Stimulated activated CD8-positive, alpha-beta memory T cell treated with anti-CD3 and anti-CD28 coated beads, Interleukin-2, amount 100 ng/mL, for 1 hour (primary cell): ENCODE measurements at regions not wholly inside any gene's neighbourhood (a gene's known extent, or its start where the extent isn't known, plus 50 kb on each side); places are given as distances from the start of the nearest gene placed in this dataset.

Source experiments
- DNase-seq, 2 donors: peaks; one replicate each; pipeline ENCODE4 v3.0.0-alpha.2; 2020; ENCODE audit warnings: low read depth in 2 of 2

GRCh38 chr15:95598251-95598855, 732.1 kb upstream of the NR2F2 start:
- no peak for DNase-seq

DNA sequence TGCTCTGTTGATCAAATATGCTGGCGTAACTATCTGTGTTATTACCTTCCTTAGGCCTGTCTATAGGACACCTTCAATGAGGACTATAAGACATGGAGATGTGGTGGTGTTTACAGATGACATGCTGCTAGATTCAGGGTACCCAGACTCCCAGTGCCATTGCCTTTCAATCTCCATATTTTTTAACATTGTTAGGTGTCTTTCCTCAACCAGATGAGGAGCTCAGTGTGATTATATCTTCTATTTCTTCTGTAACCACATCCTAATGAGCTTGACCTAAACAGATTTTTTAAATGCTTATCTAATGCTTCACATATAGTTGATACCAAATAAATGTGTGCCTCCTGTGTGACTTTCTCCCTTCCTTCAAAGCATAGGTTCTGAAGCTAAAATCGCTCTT, 730.1 kb upstream of the NR2F2 start:
- no peak for DNase-seq

DNA sequence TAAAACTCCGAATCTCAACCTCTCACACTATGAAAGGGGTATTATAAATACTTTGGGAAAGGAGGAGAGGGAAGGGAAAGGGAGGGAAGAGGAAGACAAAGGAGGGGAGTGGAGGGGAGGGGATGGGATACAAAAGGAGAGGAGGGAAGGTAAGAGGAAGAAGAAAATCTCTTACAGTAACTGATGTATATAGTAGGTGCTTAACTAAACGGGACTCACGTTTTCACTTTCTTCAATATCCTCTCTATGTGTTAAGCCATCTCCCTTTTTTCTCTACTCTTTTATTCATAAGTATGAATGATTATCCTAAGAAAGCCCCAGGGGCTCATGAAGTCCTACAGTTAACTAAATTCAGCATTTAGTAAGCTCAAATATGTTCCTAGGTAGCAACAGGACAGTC, 729.6 kb upstream of the NR2F2 start:
- DNase-seq: no peak

- DNase-seq: no peak
Measured at GRCh38 chr15:95601525-95601924, 729.0 kb upstream of the NR2F2 start.

- no peak for DNase-seq
Measured at GRCh38 chr15:95603802-95604201, 726.7 kb upstream of the NR2F2 start.

DNA sequence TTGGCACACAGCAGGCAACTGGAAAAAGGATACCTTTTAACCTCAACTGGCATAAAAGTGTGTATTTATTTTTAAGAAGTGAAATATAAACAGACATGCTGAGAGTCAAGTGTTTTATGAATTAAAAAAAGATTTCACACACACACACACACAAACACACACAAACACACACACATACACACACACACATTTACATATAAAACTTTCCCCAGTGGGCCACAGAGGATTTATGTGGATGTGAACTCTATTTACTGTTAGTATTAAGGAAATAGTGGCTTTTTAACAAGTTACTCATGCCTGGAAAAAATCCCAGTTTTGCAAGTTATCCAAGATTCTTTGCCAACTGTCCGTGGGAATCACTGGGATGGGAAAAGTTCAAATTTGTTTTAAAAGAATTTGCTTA, 725.9 kb upstream of the NR2F2 start:
- DNase-seq: no peak

DNA sequence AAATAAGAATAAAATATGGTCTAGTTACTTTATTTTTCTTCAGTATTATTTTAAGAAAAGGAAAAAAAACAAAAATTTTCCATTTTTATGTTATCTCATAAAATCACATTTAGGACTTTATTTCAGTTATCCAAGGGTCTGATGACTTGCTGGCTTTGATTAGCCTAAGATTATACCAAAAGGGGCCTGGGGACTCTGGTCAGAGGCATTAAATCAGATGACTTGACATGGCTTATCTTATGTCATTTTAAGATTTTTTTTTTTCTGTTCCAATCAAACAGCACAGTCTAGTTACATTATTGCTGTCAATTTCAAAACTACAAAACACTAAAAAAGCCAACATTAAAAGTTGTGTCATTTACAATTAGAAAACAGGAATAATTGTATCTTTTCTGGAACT, 725.4 kb upstream of the NR2F2 start:
- DNase-seq: no peak

- DNase-seq: no peak
Measured at GRCh38 chr15:95606551-95606950, 723.9 kb upstream of the NR2F2 start.

DNA sequence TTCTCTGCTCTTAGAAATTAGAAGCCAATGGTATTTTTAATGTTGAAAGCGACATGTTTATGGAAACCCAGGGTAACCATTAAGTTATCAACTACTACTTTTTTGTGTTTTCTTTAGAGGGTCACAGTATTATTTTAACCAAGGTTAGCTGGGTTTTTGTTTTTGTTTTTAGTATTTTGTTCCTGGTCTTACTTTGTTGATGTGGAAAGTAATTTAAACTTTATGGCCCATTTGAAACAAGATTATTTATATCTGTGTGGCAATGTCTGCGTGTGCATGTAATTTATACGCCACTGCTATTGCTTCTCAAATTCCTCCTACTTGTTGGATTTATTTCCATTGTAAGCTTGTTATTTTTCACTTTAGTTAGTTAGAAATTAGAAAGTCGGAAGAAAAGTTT, 722.1 kb upstream of the NR2F2 start:
- DNase-seq: no peak

DNA sequence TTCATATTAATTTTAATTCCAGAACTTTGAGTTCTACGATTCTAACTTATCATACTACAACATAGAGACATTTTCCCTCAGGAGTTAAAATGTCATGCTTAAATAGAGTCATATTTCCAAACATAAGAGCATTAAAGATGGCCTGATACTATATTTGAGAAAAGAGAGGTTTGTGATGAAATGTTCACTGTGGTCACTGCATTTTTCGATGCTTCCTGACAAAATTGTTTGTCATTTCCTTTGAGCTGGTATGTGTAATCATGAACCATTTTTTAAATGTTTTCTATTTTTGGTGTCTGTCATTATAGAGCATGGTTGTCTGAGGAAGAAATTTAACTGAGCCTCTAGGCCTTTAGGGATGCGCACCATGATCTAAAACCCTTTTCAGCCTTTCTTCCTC, 721.4 kb upstream of the NR2F2 start:
- no peak for DNase-seq

- no peak for DNase-seq
Measured at GRCh38 chr15:95610945-95611344, 719.6 kb upstream of the NR2F2 start.

- no peak for DNase-seq
Measured at GRCh38 chr15:95615436-95615835, 715.1 kb upstream of the NR2F2 start.

DNA sequence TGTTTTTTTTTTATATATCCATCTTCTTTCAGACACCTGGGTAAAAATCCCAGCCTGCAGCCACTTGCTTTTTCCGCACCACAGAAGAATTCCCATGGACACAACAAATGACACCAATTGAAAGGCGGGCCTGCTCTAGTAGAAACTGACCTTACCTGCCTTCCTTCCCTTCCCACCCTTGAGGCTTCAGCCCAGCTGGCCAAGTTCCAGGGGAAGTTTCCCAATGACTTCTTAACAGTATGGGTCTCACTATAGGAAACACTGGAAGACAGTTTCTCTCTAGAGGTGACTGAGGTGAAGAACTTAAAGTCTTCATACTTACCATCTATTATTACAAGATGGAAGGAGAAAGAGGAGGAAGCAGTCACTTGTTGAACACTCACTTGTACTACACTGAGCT, 714.2 kb upstream of the NR2F2 start:
- no peak for DNase-seq

GRCh38 chr15:95620934-95621579, 709.4 kb upstream of the NR2F2 start:
- no peak for DNase-seq

DNA sequence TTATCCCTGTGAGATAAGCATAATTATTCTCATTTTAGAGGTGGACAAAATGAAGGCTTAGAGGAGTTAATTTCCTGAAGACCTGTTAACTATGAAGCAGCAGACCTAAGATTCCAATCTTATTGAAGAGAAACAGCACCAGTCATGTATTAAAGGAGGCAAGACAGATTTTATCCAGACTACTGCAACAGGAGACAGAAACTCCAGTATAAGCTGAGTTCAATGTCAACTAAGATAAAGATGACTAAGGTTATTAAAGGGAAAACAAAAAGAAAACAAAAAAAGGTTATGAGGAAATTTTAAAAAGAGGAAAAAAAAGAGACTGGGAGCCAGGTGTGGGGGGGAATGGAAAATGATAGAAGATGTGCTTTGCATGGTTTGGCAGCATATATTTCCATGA, 707.7 kb upstream of the NR2F2 start:
- DNase-seq: no peak

GRCh38 chr15:95624100-95624499, 706.4 kb upstream of the NR2F2 start:
- DNase-seq: no peak

DNA sequence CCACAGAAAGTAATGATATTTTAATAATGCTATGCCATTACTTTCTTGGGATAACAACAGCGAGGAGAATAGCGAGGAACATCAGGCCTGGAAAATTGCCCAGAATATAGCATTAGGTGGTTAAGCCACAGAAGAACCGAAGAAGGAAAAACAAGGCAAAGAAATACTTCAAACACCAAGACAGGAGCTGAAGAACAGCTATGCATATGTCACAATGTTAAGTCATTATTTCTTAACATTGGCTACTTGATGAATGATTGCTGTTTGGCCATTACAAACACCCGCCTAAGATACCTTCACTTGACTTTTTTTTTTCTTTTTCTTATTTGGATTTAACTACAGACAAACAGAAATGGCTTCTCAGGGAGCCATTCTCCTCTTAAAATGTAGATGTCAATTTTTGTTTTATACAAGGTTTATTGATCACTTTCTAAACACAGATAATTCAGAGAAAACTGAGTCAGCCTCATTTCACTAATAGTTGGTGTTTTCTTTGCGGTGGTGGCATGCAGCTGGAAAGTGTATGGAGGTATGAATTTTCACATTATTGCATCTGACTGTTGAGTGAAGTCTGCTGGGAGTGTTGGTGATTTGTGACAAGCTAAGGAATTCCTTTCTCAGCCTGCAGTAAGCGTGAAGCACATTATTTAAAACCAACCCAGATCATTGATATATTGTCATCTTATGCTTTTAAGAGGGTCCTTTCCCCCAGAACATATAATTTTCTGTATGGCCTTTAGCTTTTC, 705.7 kb upstream of the NR2F2 start:
- no peak for DNase-seq

- DNase-seq: no peak
Measured at GRCh38 chr15:95626501-95627361, 703.8 kb upstream of the NR2F2 start.

- DNase-seq: no peak
Measured at GRCh38 chr15:95629503-95630168, 700.9 kb upstream of the NR2F2 start.

DNA sequence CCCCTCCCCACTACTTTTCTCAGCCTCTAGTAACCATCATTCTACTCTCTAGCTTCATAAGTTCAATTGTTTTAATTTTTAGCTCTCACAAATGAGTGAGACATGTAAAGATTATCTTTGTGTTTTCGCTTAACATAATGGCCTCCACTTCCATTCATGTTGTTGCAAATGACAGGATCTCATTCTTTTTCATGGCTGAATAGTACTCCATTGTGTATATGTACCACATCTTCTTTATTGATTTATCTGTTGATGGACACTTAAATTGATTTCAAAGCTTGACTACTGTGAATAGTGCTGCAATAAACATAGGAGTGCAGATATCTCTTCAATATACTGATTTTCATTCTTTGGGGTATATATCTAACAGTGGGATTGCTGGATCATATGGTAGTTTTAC, 699.8 kb upstream of the NR2F2 start:
- DNase-seq: no peak

DNA sequence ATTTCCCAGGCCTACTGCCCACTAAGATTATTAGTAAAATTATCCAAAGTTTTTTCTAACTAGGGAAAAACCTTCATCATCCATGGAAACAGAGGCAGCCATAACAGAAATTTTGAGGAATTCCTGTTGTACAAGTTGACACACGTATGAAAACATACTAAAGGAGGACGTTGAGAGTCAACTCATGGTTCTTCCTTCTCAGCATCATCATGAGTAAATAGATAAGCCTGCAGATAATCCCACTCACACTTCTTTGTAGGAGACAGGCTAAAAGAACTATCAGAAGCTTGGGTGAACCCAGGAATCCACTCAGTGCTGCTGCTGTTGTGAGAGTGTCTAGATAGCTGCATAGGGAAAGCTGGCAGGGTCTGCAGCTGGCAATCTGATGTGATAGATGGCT, 694.8 kb upstream of the NR2F2 start:
- no peak for DNase-seq

DNA sequence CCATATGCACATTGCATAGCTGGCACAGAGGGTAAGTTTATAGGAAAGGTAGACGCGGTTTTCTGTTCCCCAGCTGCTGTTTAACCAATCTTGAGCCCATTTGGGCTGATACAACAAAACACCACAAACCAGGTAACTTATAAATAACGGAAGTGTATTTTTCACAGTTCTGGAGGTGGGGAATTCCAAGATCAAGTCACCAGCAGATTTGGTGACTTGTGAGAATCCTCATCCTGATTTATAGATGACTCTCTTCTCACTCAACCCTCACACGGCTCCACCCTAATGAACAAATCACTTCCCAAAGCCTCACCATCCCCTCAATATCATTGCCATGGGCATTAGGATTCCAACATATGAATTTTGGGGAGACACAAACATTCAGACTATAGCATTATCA, 694.4 kb upstream of the NR2F2 start:
- DNase-seq: no peak
